ENCODE measurements at regions not wholly inside any gene's neighbourhood (a gene's known extent, or its start where the extent isn't known, plus 50 kb on each side); places are given as distances from the start of the nearest gene placed in this dataset.
A peak's percentile ranks its signal among the peaks of the same experiment; 100 is the strongest.

DNA sequence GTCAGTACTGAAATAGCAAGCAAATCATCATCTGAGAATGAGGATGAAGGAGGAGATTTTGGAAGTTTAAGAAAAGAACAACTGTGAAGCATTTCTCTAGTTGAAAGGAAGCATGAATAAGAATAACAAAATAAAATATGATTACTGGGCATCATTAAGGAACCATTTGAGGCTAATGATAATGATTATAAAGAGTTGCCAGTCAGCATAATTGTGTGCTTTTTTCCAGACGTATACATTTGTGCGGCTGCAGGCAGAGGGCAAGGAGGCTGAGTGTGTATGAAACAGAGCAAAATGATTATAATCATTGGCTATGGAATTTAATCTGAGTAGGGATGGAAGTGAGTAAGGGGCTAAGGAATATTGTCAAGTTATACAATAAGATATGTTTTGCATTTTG is 218.7 kb upstream of the FUT9 start:
- Mint-ChIP-seq H3K9me3 (peaks cover 4% of the 10 kb centered on the region; the same call in 1 of the 2 replicates), H3K36me3 (no peaks in the 10 kb centered on the region), H3K27ac (no peak overlapping the region), H3K27me3 (ENCODE audit: low read depth) (peaks cover 96% of the 10 kb centered on the region), H3K4me1 (peaks cover 4% of the 10 kb centered on the region), H3K4me3 (no peak overlapping the region)
- no peak for DNase-seq (ENCODE audit: low spot score)
- CTCF ChIA-PET, result no interaction called here
- TF ChIP-seq PREB (CRISPR knock-in tag; IDR thresholded peaks at IDR 0.05; ENCODE audit: borderline replicate concordance) (no peak), GRHL2 (CRISPR knock-in tag; IDR thresholded peaks at IDR 0.05; ENCODE audit: insufficient replicate concordance, severe bottlenecking) (no peak), ZBTB43 (CRISPR knock-in tag; IDR thresholded peaks at IDR 0.05) (no peak), SP1 (CRISPR knock-in tag; conservative IDR thresholded peaks at IDR 0.05) (no peak), FOXK1 (CRISPR knock-in tag; IDR thresholded peaks at IDR 0.05) (no peak), ESRRA (CRISPR knock-in tag; IDR thresholded peaks at IDR 0.05; ENCODE audit: borderline replicate concordance) (no peak), AR (CRISPR knock-in tag; IDR thresholded peaks at IDR 0.05) (no peak), NR1H2 (CRISPR knock-in tag; IDR thresholded peaks at IDR 0.05) (no peak), ZNF671 (CRISPR knock-in tag; IDR thresholded peaks at IDR 0.05) (no peak), SOX15 (CRISPR knock-in tag; IDR thresholded peaks at IDR 0.05) (no peak), ZNF425 (CRISPR knock-in tag; conservative IDR thresholded peaks at IDR 0.05) (no peak), NR3C1 (CRISPR knock-in tag; conservative IDR thresholded peaks at IDR 0.05; ENCODE audit: low read depth) (no peak), USF2 (CRISPR knock-in tag; IDR thresholded peaks at IDR 0.05) (no peak), JAZF1 (CRISPR knock-in tag; IDR thresholded peaks at IDR 0.05) (no peak), MYBL2 (CRISPR knock-in tag; IDR thresholded peaks at IDR 0.05) (no peak), GTF2I (CRISPR knock-in tag; conservative IDR thresholded peaks at IDR 0.05) (no peak), ZNF396 (CRISPR knock-in tag; IDR thresholded peaks at IDR 0.05; ENCODE audit: borderline replicate concordance) (no peak), CREB1 (CRISPR knock-in tag; IDR thresholded peaks at IDR 0.05) (no peak)
- no peak for ATAC-seq
- POLR2A ChIA-PET, result no interaction called here

GRCh38 chr6:95802978-95803377 is 212.8 kb upstream of the FUT9 start:
- no peaks in the 10 kb centered on the region for H3K36me3 Mint-ChIP-seq
- DNase-seq (ENCODE audit: low spot score) (no peak), ATAC-seq (peak; percentile 78)
- H3K27ac Mint-ChIP-seq, result no peak overlapping the region
- H3K9me3 Mint-ChIP-seq, result no peaks in the 10 kb centered on the region
- POLR2A ChIA-PET, result no interaction called here
- peaks cover 94% of the 10 kb centered on the region for H3K27me3 Mint-ChIP-seq (ENCODE audit: low read depth)
- CTCF ChIA-PET, result interaction anchor here (0.9 kb wide), 1 partner anchor 16 kb away, joined by 3 read pairs; no protein-coding TSS in a partner anchor
- TF ChIP-seq ZMAT4 (CRISPR knock-in tag; IDR thresholded peaks at IDR 0.05) (0 out of 2 replicates have a peak, but pooled peaks have one; percentile 14), PRRX2 (CRISPR knock-in tag; IDR thresholded peaks at IDR 0.05) (no peak), IRF2 (CRISPR knock-in tag; IDR thresholded peaks at IDR 0.05; ENCODE audit: borderline replicate concordance, low read depth) (no peak), TEAD1 (CRISPR knock-in tag; IDR thresholded peaks at IDR 0.05) (peak; percentile 49; the same call in 1 of the 2 replicates), RORB (CRISPR knock-in tag; IDR thresholded peaks at IDR 0.05) (0 out of 2 replicates have a peak, but pooled peaks have one; percentile 44), GRHL2 (CRISPR knock-in tag; IDR thresholded peaks at IDR 0.05; ENCODE audit: insufficient replicate concordance, severe bottlenecking) (no peak)
- H3K4me3 Mint-ChIP-seq, result no peak overlapping the region
- H3K4me1 Mint-ChIP-seq, result peaks cover 24% of the 10 kb centered on the region
